HG03025 (cell line): ENCODE measurements at regions not wholly inside any gene's neighbourhood (a gene's known extent, or its start where the extent isn't known, plus 50 kb on each side); places are given as distances from the start of the nearest gene placed in this dataset.

ENCODE experiments used
- ATAC-seq: cut with Tn5 transposase; IDR thresholded peaks from one replicate; pipeline ENCODE4 v1.9.1; 2021; ENCODE audit warnings: mild to moderate bottlenecking, moderate library complexity; ENCODE audit not compliant: unreplicated experiment, low FRiP score

DNA sequence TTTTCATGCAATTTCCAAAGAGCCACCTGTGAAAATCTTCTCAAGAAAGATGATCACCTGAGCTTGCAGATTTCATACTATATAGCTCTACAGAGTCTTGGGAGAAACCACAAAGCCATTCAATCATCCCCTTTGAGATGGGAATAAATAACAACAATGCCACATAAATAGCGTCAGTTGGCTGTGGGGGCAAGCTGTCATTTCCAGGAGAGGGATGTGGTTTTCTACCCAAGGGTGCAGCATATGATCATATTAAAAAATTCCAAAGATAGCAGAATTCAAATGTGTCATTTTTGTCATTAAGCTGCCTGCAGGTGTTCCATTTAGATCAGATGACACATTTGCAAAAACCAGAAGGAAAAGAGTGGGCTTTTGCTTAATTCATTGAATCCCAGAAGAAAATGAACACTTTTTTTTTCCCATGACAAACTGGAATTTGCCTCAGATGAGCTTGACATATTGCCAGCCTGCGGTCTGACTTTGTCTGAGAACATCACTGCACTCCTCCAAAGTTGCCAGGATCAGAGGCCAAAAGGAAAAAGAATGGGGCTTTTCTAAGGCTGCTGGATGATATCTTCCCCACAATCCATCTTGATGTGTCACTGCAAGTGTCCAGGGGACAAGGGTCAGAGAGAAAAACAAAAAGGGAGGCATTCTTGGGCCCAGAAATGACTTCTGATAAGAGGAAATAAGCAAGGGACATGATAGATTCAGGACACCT lies 314.1 kb upstream of the USP25 start:
- no peak for ATAC-seq

DNA sequence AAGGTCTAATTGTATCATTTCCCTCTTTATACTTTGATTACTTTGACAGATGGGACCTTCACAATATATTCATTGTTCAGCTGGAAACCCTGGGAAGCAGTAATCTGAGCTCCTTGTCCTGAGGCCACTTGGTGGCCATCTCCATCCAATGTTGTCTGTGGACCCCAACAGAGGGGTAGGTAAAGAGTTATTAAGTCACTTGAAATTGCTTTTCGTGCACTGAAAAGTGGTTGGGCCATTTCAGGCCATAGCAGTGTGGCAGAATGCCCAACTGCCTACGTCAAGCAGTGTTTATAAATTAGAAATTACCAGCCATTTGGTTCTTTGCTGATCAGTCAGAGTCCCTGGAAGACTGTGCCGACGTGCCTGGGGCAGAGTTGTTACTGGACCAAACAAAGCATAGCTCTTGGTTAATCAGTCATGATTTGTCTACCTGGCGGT lies 308.3 kb upstream of the USP25 start:
- ATAC-seq, result no peak

DNA sequence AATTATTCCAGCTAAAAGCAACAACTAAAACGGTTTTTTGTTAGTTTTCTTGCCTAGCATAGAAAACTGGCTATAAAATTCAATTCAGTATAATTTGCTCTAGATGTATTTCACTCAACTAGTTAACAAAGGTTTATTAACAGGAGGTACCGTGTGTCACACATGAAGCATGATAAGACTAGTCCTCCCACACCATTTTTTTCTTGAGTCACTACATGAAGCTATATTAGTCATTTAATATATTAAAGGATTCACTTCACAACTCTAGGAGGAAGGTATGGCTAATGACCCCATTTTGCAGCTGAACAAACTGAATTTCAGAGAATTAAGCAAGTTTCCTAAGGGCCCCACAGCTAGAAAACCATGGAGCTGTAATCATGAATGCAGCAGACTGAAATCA lies 307.8 kb upstream of the USP25 start:
- ATAC-seq, result no peak

DNA sequence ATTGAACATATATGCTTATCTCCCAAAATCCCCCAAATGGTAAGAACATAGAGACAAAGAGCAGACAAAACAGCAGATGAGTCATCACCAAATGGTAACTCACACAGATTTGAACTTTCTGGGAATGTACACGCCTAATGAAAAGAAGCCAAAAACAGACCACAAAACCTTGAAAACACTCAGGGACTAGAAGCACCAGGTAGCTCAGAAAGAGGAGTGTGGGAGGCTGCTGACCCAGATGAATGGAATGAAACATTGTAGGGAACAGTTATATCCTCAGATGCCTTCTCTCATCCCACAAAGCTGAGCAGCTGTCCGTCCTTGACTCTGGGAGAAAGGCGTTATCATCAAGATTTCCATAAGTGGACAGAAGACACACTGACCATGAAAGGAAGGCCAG lies 307.0 kb upstream of the USP25 start:
- ATAC-seq, result no peak

DNA sequence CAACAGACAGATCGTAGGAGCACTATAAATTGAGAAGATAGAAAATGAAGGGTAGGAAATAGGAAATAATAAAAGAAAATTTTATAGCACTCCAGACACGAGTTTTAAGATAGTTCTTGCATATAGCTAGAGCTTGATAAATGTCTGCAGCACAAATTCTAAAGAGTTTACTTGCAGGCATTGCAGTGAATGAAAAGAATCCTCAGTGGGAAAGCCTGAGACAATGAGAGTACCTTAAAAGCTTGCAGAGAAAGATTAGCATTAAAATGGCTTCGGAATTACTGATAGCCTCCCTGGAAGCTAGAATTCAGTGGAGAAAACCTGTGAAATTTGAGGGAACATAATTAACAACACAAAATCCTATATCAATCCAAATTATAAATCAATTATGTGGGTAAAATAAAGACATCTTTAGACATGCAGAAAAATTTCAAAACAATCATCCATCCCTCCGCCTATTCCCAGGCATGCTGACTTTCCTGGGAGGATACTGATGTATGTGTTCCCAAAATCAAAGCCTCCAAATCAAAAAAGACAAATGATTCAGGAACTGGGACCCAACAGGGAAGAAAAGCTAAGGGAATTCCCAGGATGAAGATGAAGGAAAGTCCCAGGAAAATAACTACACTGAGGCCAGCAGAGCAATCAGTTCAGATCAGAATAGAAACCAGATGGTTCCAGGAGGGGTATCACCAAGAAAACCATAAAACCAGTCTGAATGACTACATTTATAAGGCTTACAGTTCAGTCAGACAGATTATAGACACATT lies 305.9 kb upstream of the USP25 start:
- no peak for ATAC-seq

DNA sequence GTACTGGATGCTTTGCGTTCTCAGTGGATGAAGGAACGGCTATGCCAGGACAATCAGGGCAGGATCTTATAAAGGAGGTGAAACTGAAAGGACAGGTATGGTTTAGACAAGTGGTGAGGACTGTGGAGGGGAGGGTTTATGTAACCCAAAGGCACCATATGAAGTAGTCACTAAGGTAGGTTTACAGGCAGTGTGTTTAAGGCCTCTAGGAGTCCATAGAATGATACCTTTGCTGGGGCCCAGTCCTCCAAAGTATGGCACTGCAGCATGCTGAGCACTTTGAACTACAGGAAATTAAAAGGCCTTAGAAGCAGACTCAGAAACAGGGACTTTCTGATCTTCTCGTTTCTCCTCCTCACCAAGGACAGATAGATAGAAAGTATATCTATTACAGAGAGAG lies 304.7 kb upstream of the USP25 start:
- ATAC-seq, result no peak

DNA sequence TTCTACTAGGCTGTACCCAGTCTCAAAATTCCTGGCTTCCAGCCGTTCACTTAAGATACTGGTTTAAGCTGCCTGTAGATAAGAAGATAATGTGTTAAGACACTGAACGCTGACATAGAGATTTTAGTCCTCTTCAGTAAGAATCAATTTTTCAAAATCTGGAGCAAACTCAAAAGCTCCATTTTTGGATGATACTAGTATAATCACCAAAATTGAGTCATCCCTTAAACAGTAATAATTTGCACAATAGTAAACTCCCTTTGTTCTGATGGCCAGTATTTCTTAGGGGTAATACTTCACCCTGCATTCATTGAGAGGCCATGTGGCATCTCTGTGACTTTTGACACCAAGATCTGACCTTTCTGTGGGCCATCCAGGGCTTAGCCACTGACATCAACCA lies 299.8 kb upstream of the USP25 start:
- no peak for ATAC-seq

DNA sequence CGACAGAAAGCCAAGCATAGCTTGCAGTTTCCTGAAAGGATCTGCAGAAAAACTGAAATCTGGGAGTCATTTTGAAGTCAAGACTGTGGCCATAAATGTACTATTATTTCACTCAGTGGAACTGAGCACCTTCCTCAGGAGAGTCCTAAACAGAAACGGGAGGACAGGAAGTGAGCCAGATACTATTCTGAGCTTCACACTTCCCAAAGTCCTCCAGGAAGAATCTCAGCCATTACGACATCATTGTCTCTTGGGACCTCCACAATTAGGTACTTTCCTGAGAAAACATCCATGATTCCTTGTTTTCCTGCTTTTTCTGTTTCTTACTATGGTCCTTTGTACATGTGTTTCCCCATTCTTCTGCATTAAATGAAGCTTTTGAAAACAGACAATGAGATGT lies 299.2 kb upstream of the USP25 start:
- ATAC-seq, result no peak

DNA sequence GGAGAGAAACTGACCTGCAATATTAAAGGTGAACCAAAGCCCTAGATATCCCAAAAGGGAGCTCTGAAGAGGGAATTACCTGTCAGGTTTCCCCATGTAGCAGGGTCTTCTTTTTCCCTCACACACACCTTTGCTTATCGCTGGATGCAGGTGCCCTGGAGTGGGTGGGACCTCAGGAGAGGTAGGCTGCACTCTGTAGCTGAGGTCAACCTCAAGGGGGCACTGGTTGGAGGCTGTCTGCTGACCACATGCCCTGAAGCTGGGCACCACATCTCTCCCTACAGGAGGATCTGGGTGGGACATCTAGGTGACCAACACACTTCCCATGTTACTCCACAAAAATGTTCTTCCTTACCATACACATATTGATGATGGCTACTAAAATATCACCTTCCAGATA lies 298.7 kb upstream of the USP25 start:
- no peak for ATAC-seq

DNA sequence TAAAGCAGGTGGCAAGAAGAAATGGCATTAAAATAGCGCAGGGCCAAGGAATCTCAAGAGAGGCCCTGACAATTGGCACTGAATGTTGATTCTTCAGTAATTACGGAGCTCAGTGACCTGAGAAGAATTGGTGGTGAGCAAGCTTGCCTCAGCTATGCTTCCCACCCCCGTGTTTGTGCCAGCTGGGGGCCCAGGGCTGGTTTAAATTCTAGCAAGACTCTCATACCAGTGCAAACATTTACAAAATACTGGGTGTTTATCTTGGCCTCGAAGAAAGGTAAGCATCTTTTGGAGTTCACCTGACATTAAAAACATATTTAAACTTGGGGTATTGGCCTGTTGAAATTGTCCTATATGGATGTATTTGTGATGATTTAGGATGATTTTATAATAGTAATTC lies 296.7 kb upstream of the USP25 start:
- ATAC-seq, result no peak

DNA sequence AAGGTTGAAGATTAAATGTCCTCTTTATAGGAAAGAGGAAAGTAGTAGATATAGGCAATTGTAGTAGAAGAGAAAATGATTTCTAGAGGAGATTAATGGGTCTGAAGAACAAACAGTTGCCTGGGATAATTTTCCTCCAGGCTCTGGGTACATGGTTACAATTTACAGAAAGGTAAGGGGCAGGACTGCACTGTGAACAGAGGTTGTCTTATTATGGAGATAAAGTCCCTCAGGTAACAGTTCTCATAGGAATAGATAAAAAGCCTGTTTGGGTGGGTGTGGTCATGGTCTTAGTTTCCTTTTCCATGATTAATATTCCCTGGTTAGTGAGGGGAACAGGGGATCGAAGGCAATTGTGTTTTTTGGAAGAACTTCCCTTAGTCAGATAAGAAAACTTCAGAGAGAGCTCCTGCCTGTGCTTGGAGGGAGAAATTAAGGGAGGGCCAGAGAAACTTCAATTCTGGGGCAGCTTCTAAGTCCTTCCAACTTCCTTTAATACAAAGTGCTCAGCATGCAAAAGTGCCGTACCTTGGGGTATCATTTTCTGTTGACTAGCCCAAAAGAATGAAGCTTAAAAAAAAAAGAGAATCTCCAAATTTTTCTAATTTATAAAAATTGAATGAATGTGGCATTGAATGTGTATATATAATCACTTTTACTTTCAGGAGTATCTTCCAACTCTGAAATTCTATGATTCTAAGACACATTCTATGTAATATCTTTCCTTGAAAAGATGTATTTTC lies 295.4 kb upstream of the USP25 start:
- no peak for ATAC-seq

DNA sequence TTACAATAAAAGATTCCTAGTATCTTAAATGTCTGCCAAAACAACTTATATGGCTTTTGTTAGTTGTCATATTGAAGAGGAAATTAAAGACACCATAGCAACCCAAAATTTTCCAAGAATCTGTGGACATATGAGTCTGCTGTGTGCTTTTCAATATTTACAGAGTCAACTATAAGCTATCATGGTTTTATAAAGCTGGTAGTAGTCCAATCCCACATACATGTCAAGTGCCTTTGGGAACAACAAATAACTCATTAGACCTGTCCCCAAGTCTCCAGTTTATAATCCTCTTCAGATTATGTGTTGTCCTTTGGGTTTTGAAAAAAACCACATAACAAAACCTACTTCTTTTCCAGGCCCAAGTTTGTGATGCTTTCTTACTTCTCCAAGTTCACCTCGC lies 293.8 kb upstream of the USP25 start:
- no peak for ATAC-seq

DNA sequence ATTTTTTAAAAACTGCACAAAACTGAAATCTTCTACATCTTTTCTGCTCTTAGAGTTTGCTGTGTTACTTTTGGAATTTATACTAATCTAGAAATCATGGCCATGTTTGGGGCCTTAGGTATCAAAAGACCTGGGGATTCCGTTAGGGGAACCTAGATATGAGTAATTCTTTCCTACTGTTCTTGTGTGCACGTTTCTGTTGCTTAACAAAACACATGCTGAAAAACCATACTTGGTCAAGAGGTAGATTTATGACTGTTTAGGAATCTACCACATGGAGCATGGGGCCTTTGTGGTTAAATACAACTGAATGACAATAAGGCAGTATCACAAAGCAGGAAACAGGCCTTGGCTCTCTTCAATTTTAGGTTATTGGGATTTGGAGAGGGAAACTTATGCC lies 291.9 kb upstream of the USP25 start:
- ATAC-seq, result peak; percentile 66

DNA sequence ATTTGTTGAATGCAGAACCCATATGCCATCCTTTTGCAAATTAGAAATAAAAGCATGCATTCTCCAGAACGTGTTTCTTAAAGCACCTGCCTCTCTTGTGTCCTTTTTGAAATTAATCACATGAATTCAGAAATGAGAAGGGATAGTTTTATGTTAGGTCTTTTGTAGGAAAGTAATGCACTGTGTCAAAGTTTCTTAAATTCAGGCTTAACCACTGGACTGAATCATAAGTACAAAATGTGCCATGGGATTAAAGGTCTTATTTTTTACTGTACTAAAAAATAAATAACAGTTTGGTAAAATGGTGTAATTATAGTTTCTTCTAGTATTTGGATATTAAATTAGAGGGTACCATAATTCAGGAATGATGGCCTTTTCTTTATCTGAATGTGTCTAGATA lies 290.1 kb upstream of the USP25 start:
- no peak for ATAC-seq

DNA sequence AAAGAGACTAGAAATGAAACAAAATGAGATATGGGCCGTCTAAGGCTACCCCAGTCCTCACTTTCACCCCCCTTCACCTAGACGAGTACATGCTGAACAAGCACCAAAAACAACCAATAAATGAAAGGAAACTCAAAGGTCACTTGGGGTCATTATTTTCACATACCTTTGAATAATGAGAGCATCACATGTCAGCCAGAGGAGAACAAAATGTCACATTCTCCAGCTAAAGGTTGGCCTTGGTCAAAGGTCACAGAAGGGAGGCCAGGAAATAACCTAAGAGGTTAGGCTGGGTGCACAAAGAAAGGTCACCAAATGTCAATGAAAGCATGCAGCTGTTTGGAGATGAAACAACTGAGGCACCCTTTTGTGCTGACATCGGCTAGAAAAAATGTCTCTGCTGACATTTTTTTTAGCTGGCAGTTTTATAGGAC lies 288.7 kb upstream of the USP25 start:
- ATAC-seq, result no peak

DNA sequence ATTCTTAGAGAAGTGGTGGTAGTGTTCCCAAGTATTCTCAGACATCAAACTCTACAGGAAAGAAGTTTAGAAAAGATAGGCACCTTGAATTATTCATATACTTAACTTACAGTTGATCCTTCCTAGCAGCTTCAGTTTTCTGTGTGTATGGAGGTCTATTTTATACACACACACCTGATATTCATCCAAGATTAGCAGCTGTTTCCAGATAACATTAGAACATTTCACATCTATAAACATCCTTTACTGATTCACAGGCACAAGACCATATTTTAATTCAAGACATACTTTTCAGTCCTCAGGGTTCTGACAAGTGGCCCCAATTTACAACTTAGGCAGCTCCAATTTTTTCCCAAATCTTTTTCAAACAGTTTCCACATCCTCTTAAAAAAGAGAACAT lies 287.8 kb upstream of the USP25 start:
- no peak for ATAC-seq

DNA sequence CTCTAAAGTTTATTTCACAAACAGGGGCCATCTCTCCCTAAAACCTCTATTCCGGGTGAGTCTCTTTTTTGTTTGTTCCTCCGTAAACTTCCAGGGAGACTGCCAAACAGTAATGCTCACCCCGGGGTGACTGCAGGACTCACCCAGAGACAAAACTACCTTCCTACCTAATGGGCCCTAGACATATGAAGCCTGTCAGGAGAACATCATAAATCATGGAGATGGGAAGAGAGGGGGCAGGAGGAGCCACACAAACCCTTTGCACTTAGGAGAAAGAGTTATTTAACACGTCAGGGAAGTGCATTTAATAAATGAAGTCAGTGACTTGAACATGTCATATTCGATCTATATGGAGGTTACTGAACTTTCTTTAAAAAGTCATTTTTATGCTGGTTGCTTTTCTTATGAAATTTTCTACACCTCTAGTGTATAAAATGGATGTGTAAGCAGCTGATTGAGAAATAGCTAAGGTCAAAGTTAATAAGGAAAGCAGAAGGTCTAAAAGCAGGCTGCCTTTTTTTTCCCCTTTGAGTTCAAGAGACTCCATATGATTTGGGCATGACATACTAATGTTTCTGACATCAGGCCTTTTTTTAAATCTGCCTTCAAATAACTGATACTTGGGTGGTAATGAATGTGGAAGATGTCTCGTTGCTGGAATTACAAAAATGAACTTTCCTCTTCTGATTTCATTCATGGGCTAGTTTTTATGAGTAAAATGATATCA lies 286.9 kb upstream of the USP25 start:
- ATAC-seq, result no peak

DNA sequence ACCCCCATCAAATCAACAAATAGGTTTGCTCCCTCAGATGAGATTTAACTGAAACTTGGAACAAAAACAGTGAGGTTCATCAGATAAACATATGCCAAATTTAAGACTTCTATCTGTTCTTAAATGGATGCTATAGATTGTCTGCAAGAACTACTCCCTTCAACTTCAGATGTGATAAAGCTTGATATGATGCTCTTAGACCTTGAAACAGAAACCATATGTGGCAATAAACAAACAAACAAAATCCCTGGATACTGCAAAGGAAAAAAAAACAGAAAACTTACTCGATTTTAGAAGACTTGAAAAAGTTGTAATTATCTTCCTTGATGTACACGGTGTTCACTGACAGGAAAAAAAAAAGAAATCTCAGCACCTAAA lies 286.1 kb upstream of the USP25 start:
- ATAC-seq, result no peak

DNA sequence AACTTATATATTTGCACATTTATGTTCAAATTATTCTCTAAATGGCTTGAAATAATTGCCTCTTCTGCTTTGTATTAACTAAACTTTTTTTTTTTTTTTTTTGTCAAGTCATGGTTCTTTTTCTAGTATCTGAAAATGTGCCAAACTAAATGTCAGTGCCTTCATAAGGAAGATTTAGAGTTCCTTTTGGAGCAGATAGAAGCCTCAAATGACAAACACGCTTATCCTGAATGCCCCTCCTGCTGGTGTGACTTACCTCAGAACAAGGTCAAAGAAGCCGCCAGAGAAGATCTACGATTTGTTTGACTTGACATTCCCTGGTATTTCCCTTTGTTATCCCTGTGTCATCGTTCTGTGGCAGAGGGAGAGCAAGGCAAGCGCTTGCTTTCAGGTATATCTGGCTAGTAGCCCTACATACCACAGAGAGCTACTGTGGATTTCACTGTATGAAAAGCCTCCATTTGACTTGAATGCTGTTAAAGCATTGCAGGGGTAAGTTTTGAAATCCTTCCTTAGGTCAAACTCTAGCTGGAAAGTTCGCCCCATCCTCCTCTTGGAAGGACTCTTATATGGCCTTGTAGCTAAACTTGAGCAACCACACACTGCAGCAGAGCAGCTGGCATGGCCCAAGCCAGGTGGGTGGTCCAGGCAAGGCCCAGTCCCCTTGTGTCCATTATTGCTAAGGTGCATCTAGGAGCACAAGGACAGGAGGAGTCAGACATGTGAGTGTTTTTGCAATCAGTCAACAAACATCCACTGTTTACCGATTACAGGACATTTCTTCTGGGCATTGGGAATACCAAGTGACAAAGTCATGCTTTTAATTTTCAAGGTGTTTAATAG lies 285.4 kb upstream of the USP25 start:
- ATAC-seq, result no peak

DNA sequence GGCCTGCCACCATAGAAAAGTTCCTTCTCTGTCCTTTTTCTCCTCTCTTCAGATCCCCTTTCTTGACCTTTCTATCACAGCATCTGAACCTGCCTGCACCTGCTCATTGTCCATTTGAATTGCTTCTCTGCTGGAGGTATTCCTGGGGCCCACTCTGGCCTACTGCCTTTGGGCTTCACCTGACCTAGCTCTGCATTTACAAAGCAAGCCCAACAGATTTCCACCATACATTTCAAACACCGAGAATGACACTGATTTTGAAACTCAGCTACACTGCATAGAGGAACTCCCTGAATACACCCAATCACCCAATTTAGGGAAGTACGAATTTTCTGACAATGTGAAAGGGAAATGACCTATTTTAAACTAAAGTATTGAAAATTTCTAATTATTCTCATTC lies 284.5 kb upstream of the USP25 start:
- peak; percentile 93 for ATAC-seq
